ENCODE measurements at regions not wholly inside any gene's neighbourhood (a gene's known extent, or its start where the extent isn't known, plus 50 kb on each side); places are given as distances from the start of the nearest gene placed in this dataset.

DNA sequence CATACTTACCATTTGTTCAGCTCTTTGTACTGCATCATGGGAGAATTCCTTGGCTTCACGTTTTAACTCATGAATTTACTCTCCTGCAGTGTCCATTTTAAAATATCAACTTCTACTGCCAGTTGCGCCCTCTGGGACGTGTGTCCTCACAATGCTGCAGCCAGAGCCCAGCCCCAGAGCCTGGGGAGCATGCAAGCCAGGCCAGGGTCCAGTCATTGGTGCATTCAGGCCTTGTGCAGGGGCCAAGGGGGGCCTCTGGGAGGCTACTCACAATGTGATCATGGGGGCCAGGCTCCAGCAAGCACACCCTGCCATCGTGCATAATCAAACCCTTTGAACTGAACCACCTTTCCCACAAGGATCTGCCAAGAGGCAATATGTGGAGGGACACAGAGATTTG lies 105.6 kb upstream of the CCDC112 start:
- no peak for TF ChIP-seq CTCF (IDR thresholded peaks at IDR 0.05; ENCODE audit: low read length)
- TF ChIP-seq EZH2 (IDR thresholded peaks at IDR 0.05; ENCODE audit: borderline replicate concordance, low read length) = no peak

Measured in OCI-LY1 (cell line).